ENCODE measurements at regions not wholly inside any gene's neighbourhood (a gene's known extent, or its start where the extent isn't known, plus 50 kb on each side); places are given as distances from the start of the nearest gene placed in this dataset.
A peak's percentile ranks its signal among the peaks of the same experiment; 100 is the strongest.

DNA sequence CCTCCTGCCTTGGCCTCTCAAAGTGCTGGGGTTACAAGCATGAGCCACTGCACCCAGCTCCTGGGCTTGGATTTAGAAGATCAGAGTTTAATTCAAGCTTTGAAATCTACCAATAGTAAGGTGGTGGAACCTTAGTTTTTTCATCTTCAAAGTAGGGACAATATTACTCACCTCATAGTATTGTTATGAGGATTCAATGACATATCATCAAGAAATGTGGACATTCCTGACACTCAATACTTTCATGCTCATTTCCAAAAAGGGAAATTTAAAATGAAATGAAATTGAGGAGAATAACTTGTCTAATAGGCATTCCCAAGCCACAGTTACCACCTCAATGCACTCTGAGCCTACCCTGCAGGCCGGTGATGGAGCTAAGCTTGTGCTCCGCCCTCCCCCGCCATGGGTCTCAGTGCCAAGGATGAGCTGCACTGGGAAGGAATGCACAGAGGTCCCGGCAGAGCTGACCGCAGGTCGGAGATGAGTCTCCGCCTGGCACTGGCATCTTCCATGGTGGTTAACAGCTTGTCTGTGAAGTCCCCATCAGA is 56.5 kb upstream of the BCAR3 start:
- TF ChIP-seq, protein P1, sequence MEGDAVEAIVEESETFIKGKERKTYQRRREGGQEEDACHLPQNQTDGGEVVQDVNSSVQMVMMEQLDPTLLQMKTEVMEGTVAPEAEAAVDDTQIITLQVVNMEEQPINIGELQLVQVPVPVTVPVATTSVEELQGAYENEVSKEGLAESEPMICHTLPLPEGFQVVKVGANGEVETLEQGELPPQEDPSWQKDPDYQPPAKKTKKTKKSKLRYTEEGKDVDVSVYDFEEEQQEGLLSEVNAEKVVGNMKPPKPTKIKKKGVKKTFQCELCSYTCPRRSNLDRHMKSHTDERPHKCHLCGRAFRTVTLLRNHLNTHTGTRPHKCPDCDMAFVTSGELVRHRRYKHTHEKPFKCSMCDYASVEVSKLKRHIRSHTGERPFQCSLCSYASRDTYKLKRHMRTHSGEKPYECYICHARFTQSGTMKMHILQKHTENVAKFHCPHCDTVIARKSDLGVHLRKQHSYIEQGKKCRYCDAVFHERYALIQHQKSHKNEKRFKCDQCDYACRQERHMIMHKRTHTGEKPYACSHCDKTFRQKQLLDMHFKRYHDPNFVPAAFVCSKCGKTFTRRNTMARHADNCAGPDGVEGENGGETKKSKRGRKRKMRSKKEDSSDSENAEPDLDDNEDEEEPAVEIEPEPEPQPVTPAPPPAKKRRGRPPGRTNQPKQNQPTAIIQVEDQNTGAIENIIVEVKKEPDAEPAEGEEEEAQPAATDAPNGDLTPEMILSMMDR (IDR thresholded peaks at IDR 0.05; ENCODE audit: insufficient read depth, low read depth, low read length), result no peak
- no peak overlapping the region for H3K4me3 ChIP-seq (ENCODE audit: low read depth, low read length)

GRCh38 chr1:93735722-93736121 is 54.1 kb upstream of the BCAR3 start:
- TF ChIP-seq, protein P1 (IDR thresholded peaks at IDR 0.05; ENCODE audit: insufficient read depth, low read depth, low read length), result peak; percentile 53
- peak; percentile 85 for DNase-seq (ENCODE audit: low read depth)
- no peak overlapping the region for H3K4me3 ChIP-seq (ENCODE audit: low read depth, low read length)

More for the DNA sequence above, 56.5 kb upstream of the BCAR3 start:
- DNase-seq (ENCODE audit: low read depth), result peak; percentile 71

DNA sequence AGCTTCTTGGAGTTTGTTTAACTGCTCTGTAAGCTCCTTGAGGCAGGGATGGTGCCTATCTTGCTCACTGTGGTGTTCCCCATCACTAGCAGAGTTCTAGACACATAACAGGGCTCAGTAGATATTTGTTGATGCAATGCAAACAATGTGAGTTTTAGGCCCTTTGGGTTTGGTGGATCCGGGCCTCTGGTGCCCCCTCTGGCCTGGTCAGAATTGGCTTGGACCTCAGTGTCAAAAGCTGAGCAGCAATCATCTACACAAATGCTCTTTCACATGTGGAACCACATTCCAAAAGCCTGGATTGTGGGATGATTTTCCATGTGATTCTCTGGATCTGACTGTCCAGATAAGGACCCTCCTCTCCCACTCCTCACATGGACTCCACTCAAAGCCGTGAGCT is 53.4 kb upstream of the BCAR3 start:
- TF ChIP-seq, protein P1 (IDR thresholded peaks at IDR 0.05; ENCODE audit: insufficient read depth, low read depth, low read length), result peak; percentile 50
- no peak for DNase-seq (ENCODE audit: low read depth)
- no peak overlapping the region for H3K4me3 ChIP-seq (ENCODE audit: low read depth, low read length)

DNA sequence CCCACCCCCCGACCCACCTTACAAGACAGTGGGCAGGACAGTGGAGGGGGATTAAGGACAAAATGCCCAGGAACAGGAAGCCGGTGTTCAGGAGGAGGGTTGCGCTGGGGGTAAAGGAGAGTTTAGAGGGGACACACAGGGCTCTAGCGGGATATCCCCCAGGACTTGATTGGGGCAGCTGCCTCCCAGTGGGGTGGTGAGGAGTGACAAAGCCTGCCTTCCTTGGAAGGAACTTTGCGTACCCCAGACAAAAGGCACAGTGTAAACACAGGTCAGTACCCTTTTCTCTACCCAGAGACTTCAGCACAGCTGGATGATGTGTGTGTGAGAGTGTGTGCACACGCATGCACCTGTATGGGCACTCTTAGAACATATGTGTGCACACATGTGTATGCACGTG is 51.7 kb upstream of the BCAR3 start:
- TF ChIP-seq, protein P1 (IDR thresholded peaks at IDR 0.05; ENCODE audit: insufficient read depth, low read depth, low read length), result no peak
- no peak for DNase-seq (ENCODE audit: low read depth)
- no peak overlapping the region for H3K4me3 ChIP-seq (ENCODE audit: low read depth, low read length)

- TF ChIP-seq, protein P1 (IDR thresholded peaks at IDR 0.05; ENCODE audit: insufficient read depth, low read depth, low read length), result peak; percentile 29
- DNase-seq (ENCODE audit: low read depth), result no peak
- no peak overlapping the region for H3K4me3 ChIP-seq (ENCODE audit: low read depth, low read length)
These were observed 50.9 kb upstream of the BCAR3 start for GRCh38 chr1:93732514-93732913.

Measured in fibroblast of villous mesenchyme (primary cell).